CD4-positive, alpha-beta T cell (primary cell): ENCODE measurements at regions not wholly inside any gene's neighbourhood (a gene's known extent, or its start where the extent isn't known, plus 50 kb on each side); places are given as distances from the start of the nearest gene placed in this dataset.

Source experiments
- ATAC-seq: fragments of 200-7000 bp; cut with Tn5 transposase; one replicate; pipeline ENCODE4 v1.10.0; 2022; ENCODE audit warnings: mild to moderate bottlenecking; ENCODE audit not compliant: poor library complexity
- CTCF ChIA-PET: fragments of 350-600 bp; sonication (Branson Sonifier 250); formaldehyde crosslinking; loops from one replicate; lab custom pipeline; 2021; ENCODE audit warnings: antibody characterized with exemption, inconsistent platforms; lab: Charles Lee
- POLR2A ChIA-PET: fragments of 350-600 bp; sonication (Branson Sonifier 250); formaldehyde crosslinking; loops from one replicate; lab custom pipeline; 2021; ENCODE audit warnings: antibody characterized with exemption, inconsistent platforms; lab: Charles Lee
- DNase-seq, 14 experiments: peaks; one replicate each; pipeline ENCODE4 v3.0.0-alpha.2; 2013 to 2020; ENCODE audit warnings: mixed read lengths in 2 of 14
- H3K27ac ChIP-seq, 2 donors: one replicate each; pipeline versions ENCODE4 v1.5.1 to v1.7.0; 2013; ENCODE audit warnings: low read length in 2 of 2, low read depth in 1 of 2, mild to moderate bottlenecking in 1 of 2
- H3K27me3 ChIP-seq, 2 experiments: 1 replicate in 1 of 2; 2 replicates in 1 of 2; pipeline versions ENCODE4 v1.6.1 to v1.7.0; 2013; ENCODE audit warnings: low read length in 2 of 2, control low read depth in 1 of 2, mild to moderate bottlenecking in 1 of 2, moderate library complexity in 1 of 2; ENCODE audit not compliant: insufficient read depth in 2 of 2, control insufficient read depth in 1 of 2
- H3K36me3 ChIP-seq: one replicate; pipeline ENCODE4 v1.6.1; 2013; ENCODE audit warnings: low read length, control low read depth; ENCODE audit not compliant: insufficient read depth
- H3K4me1 ChIP-seq: one replicate; pipeline ENCODE4 v1.6.1; 2013; ENCODE audit warnings: low read length, control low read depth; ENCODE audit not compliant: insufficient read depth
- H3K4me3 ChIP-seq: one replicate; pipeline ENCODE4 v1.5.1; 2013; ENCODE audit warnings: mild to moderate bottlenecking, low read length, moderate library complexity
- H3K9me3 ChIP-seq, 2 experiments: 1 replicate in 1 of 2; 2 replicates in 1 of 2; pipeline versions ENCODE4 v1.6.1 to v1.7.0; 2013; ENCODE audit warnings: low read length in 2 of 2, mild to moderate bottlenecking in 2 of 2, control low read depth in 1 of 2, moderate library complexity in 1 of 2; ENCODE audit not compliant: control insufficient read depth in 1 of 2, insufficient read depth in 1 of 2
- H3K27ac Mint-ChIP-seq: one replicate; pipeline ENCODE4 v1.8.0; 2020; ENCODE audit warnings: mixed read lengths
- H3K27me3 Mint-ChIP-seq: one replicate; pipeline ENCODE4 v1.8.0; 2021; ENCODE audit warnings: mixed read lengths
- H3K36me3 Mint-ChIP-seq: one replicate; pipeline ENCODE4 v1.8.0; 2021; ENCODE audit warnings: low read depth, mixed read lengths
- H3K4me1 Mint-ChIP-seq: one replicate; pipeline ENCODE4 v1.8.0; 2021; ENCODE audit warnings: low read depth, mixed read lengths
- H3K4me3 Mint-ChIP-seq: one replicate; pipeline ENCODE4 v1.8.0; 2020; ENCODE audit warnings: mild to moderate bottlenecking, mixed read lengths
- H3K9me3 Mint-ChIP-seq: one replicate; pipeline ENCODE4 v1.8.0; 2020; ENCODE audit warnings: mixed read lengths
- CTCF ChIP-seq: fragments of 200-600 bp; IDR thresholded peaks from one replicate; pipeline ENCODE4 v1.8.0; 2022; ENCODE audit warnings: antibody characterized with exemption, mild to moderate bottlenecking
- intact Hi-C, 2 experiments: fragments of 100-400 bp; cut with DNase I in 1 of 2; cut with micrococcal nuclease in 1 of 2; formaldehyde crosslinking; loops; one replicate each; pipeline versions ENCODE4 v1.15.1 to v1.9.0; 2023 to 2025; cut with DNase I, micrococcal nuclease

- Histone ChIP-seq H3K27ac (no peak overlapping the region), H3K4me3 (no peak overlapping the region), H3K4me1 (peaks cover 5% of the 10 kb centered on the region), H3K36me3 (no peaks in the 10 kb centered on the region), H3K9me3 (no peaks in the 10 kb centered on the region), H3K27me3 (no peaks in the 10 kb centered on the region)
- Mint-ChIP-seq H3K4me1 (peaks cover 25% of the 10 kb centered on the region), H3K4me3 (no peak overlapping the region), H3K9me3 (peaks cover 4% of the 10 kb centered on the region), H3K27ac (no peak overlapping the region), H3K27me3 (no peaks in the 10 kb centered on the region), H3K36me3 (no peaks in the 10 kb centered on the region)
- POLR2A ChIA-PET = interaction anchor here (0.6 to 1.3 kb wide), 4 partner anchors 10 to 156 kb away, joined by 4 to 6 read pairs (median 4); no protein-coding TSS in a partner anchor
- ATAC-seq (no peak), DNase-seq (no peak)
- intact Hi-C loops = no loop called here
- CTCF ChIA-PET = no interaction called here
- no peak for TF ChIP-seq CTCF
Observed at GRCh38 chr5:110063640-110064602, 374.2 kb downstream of the MAN2A1 start.

GRCh38 chr5:110064603-110065268 is 375.0 kb downstream of the MAN2A1 start:
- Histone ChIP-seq H3K27ac (no peak overlapping the region), H3K4me3 (no peak overlapping the region), H3K9me3 (no peaks in the 10 kb centered on the region), H3K27me3 (no peaks in the 10 kb centered on the region), H3K4me1 (peaks cover 5% of the 10 kb centered on the region), H3K36me3 (no peaks in the 10 kb centered on the region)
- Mint-ChIP-seq H3K9me3 (peaks cover 9% of the 10 kb centered on the region), H3K36me3 (no peaks in the 10 kb centered on the region), H3K4me3 (no peak overlapping the region), H3K27ac (no peak overlapping the region), H3K27me3 (no peaks in the 10 kb centered on the region), H3K4me1 (peaks cover 25% of the 10 kb centered on the region)
- POLR2A ChIA-PET = interaction anchor here (1.3 kb wide), 1 partner anchor 11 kb away, joined by 6 read pairs; no protein-coding TSS in a partner anchor
- CTCF ChIA-PET = no interaction called here
- DNase-seq = no peak
- TF ChIP-seq CTCF = no peak
- no peak for ATAC-seq
- intact Hi-C loops = no loop called here

- no peak for TF ChIP-seq CTCF
- Mint-ChIP-seq H3K9me3 (peaks cover 17% of the 10 kb centered on the region), H3K4me3 (no peak overlapping the region), H3K27me3 (no peaks in the 10 kb centered on the region), H3K27ac (no peak overlapping the region), H3K36me3 (peaks cover 17% of the 10 kb centered on the region), H3K4me1 (no peaks in the 10 kb centered on the region)
- Histone ChIP-seq H3K36me3 (no peaks in the 10 kb centered on the region), H3K27me3 (no peaks in the 10 kb centered on the region), H3K4me3 (no peak overlapping the region), H3K9me3 (peaks cover 7 to 8% of the 10 kb centered on the region in 2 experiments), H3K27ac (no peak overlapping the region), H3K4me1 (no peaks in the 10 kb centered on the region)
- POLR2A ChIA-PET = interaction anchor here (0.9 kb wide), 1 partner anchor 35 kb away, joined by 3 read pairs; no protein-coding TSS in a partner anchor
- no peak for ATAC-seq
- CTCF ChIA-PET = interaction anchor here (1.2 kb wide), 1 partner anchor 50 kb away, joined by 3 read pairs; no protein-coding TSS in a partner anchor
- intact Hi-C loops = no loop called here
- no peak for DNase-seq
Observed at GRCh38 chr5:110070836-110071235, 381.1 kb downstream of the MAN2A1 start.
